ENCODE measurements at regions not wholly inside any gene's neighbourhood (a gene's known extent, or its start where the extent isn't known, plus 50 kb on each side); places are given as distances from the start of the nearest gene placed in this dataset.

- DNase-seq (ENCODE audit: low read depth in 4 of 4, low spot score in 3 of 4): no peak
Measured at GRCh38 chr3:113094337-113095221, 103.8 kb downstream of the GTPBP8 start.

GRCh38 chr3:113096188-113096892, 105.6 kb downstream of the GTPBP8 start:
- no peak for DNase-seq (ENCODE audit: low read depth in 4 of 4, low spot score in 3 of 4)

GRCh38 chr3:113097960-113098447, 107.2 kb downstream of the GTPBP8 start:
- no peak for DNase-seq (ENCODE audit: low read depth in 4 of 4, low spot score in 3 of 4)

GRCh38 chr3:113100063-113100462, 109.3 kb downstream of the GTPBP8 start:
- DNase-seq (ENCODE audit: low read depth in 4 of 4, low spot score in 3 of 4): no peak

DNA sequence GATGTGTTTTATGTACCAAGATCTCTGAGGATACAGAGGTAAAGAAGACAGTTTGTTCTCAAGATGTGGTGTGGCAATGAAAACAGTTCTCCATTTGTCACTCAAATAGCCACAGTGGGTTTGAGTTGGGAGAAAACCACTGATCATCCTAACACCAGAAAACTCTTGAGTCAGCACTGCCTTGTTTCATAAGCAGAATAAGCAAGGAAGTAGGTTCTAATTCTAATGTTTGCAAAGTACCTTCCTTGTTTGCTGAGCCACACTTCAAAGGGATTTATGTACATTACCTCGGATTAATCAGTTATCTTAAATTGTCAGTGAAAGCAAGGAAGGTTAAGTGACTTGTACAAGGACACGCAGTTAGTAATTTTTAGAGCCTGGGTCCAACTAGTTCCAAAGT, 107.8 kb upstream of the BOC start:
- DNase-seq (ENCODE audit: low read depth in 4 of 4, low spot score in 3 of 4): no peak

GRCh38 chr3:113104357-113105092, 106.8 kb upstream of the BOC start:
- no peak for DNase-seq (ENCODE audit: low read depth in 4 of 4, low spot score in 3 of 4)

GRCh38 chr3:113105093-113105449, 106.3 kb upstream of the BOC start:
- DNase-seq (ENCODE audit: low read depth in 4 of 4, low spot score in 3 of 4): no peak

DNA sequence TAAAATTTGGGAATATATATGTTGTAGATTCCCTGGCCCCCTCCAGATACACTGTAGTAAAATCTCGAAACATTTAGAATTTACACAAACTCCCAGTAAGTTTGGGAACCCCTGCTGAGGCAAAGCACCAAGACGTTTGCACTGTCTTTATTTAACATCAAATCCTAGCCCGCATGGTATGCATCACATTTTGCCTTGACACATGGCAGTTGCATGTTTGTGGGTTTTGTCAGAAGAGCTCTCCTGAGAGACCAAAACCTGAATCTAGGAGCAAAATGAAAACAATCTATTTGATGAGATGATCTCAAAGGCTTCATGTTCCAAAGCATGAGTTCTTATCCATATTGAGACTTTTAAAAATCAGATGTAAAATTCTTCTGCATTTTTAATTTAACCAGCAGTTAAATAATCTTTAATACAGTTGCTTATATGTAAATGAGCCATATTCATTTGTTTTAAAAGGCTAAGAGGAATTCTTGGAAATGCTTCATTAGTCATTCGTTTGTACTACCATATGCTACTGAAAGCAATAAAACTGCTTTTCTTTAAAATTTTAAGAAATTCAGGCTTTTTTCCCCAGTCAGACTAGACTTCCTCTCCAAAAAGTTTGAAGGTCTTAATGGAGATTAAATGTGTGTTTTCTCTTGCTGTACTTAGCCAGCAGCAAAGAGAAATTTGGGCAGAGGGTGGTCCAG, 105.2 kb upstream of the BOC start:
- no peak for DNase-seq (ENCODE audit: low read depth in 4 of 4, low spot score in 3 of 4)

DNA sequence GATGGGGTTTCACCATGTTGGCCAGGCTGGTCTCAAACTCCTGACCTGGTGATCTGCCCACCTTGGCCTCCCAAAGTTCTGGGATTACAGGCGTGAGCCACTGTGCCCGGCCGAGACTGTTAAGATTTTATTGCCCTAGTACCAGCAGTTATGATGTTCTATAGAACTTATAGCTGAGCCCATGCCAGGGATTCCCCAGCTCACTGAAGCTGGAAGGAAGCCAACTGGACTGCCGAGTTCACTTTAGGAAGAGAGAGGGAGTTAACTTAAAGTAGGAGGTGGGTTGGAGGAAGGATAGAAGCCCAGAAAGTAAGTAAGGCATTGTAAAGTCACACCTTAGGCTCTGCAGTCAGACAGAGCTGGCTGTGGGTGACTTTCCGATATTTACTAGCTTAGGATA, 101.1 kb upstream of the BOC start:
- no peak for DNase-seq (ENCODE audit: low read depth in 4 of 4, low spot score in 3 of 4)

DNA sequence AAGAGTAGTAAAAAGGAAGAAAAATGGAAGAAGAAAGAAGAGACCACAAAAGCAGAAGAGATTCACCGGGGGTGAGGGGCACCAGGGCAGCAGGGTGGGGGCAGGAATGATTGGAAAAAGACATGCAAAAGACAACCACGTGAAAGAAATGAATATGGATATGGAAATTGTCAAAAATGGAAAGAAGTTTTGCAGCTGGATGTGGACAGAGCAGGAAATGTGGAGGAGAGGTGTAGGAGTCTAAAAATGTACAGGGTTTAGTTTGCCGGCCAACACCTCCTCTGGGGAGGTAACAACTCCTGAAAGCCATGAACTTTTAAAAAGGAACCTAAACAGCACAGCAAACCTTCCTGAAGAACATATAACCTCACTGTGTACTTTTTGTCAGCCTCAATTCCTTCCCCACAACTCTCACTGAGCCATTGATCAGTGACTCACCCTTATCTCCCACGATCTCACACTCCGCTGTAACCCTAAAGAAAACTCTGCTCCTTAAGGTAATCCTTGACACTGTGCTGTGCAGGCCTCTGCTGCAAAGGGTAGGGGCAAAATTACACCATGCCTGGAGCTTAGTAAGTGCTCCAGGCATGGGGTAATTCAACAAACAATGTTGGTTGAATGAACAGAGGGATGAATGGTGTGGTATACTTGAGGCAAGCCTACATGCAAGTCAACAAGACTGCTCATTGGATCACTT, 100.2 kb upstream of the BOC start:
- DNase-seq (ENCODE audit: low read depth in 4 of 4, low spot score in 3 of 4): no peak

DNA sequence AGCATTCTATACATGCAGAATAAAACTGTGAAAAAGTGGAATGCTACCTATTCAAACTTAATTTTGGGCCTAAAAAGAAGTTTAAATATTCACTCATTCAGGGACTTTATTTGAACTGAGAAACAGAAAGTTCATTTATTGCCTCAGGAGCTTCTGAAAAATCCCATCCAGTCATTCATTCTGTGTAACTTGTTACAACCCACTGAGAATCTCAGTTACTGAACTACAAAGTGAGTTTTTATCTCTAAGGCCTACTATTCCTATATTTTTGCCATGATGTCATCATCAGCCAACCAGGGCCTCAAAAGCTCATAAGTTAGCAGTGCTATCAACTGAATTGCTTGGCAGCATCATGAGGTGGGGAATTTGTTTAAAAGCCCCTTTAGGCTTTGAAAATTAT, 98.0 kb upstream of the BOC start:
- DNase-seq (ENCODE audit: low read depth in 4 of 4, low spot score in 3 of 4): no peak

DNA sequence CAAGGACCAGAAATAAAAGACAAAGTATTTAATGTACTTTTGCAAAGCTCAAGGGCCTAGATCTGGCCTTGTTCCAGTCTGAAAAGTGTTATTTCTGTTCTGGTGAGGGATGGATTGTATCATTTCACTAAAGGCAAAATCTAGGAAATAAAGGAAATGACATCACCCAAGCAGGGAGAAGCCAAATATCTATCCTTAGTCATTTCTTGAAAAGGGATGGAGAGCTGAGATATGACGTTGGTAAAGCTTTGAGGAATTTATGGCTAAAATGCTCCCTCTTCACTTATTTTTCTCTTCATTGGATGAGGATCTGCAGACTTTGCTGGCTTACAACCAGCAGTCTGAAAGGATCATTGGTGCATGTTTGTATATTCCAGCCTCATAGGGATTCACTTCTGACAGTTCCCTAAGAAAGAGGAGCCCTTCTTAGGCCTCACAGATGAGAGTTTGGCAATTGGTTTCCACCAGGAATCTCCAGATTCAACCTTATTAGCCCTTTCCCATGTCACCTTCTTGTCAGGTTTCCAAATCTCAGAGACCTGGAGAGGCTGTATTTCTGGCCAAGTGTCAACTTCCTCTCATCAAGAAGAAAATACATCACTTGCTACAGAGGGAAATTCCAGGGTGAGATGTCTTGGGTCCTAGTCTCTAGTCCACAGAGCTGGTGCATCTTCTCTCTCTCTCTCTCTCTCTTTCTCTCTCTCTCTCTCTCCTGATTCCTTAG, 93.7 kb upstream of the BOC start:
- DNase-seq (ENCODE audit: low read depth in 4 of 4, low spot score in 3 of 4): no peak

DNA sequence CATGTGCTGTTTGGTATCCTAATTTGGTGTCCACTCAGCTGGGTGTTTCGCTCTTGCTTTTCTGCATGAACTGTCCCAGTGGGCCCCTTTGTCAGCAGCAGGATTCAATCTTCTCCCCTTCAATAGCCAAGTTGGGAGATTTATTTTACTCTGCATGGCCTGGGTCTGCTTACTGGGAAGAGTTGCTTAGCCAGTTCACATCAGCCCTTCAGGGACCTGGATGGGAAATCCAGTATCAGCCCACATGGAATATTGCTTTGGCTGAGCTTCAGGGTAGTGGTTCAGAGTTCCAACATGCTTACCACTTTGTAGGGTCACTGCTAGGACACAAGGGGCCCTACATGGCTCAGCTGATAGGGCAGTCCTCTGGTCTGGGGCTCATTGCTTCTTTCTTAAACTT, 93.0 kb upstream of the BOC start:
- no peak for DNase-seq (ENCODE audit: low read depth in 4 of 4, low spot score in 3 of 4)

- DNase-seq (ENCODE audit: low read depth in 4 of 4, low spot score in 3 of 4): no peak
Measured at GRCh38 chr3:113124256-113124830, 87.0 kb upstream of the BOC start.

GRCh38 chr3:113125951-113126350, 85.4 kb upstream of the BOC start:
- DNase-seq (ENCODE audit: low read depth in 4 of 4, low spot score in 3 of 4): no peak

DNA sequence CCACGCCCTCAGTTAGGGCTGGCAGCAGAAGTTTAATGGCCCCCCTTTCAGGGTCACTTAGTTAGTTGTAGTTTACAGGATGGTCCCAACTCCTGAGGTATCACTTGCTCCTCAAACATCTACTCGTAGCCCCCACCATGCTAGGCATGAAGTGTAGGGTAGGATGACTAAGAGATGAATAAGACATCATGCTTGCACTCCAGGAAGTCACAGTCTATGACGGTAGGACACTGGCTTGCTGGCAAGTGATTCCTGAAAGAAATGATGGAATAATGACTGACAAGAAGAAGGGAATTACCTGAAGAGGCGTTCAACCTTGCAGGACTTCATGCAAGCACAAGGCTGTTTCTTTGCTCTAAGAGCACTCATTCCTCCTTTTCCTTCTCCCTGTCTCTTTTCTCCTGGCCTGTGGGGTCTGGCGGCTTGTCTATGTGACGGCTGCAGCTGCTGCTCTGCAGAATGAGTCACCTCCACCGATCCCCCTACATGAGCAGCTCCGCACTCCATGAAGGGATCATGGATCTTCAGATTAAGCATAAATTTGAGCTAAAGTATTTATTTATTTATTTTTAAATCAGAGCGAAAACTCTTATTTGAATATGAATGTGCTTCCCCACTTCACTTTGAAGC, 82.9 kb upstream of the BOC start:
- no peak for DNase-seq (ENCODE audit: low read depth in 4 of 4, low spot score in 3 of 4)

DNA sequence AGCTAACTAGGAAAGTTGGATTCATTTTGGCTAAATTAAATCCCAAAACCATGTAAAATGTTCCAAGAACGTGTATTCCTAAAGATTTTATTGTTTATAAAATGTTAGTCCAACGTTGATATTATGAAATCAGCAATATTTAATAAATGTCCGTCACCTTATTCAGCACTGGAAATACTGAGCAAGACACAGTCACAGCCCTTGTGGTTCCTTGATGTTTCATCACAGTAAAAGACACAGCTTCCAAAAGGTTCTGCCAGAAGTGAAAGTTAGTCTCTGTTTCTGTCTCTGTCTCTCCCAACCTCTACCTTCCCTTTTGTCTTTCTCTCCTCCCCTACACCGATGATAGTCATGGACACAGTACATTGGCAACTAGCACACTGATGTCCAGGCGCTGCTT, 82.2 kb upstream of the BOC start:
- DNase-seq (ENCODE audit: low read depth in 4 of 4, low spot score in 3 of 4): no peak

GRCh38 chr3:113132571-113132996, 78.8 kb upstream of the BOC start:
- no peak for DNase-seq (ENCODE audit: low read depth in 4 of 4, low spot score in 3 of 4)

DNA sequence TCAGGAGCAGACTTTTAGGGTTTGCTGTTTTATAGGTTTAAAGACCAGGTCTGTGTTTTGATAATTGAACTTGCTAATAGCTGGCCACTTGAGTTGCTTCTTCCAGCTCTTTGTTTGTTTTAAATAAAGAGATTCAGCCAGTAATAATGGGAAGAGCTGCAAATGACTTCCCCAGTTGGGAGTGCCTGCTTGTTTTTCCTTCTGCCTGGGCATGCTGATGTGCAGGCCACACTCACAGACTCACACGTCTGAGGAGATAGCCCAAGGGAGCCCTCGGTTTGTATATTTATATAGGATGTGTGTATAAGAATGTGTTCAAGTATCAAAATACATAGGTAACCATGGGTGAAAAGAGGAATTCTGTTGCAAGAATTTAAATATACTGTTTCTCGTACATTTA, 78.2 kb upstream of the BOC start:
- no peak for DNase-seq (ENCODE audit: low read depth in 4 of 4, low spot score in 3 of 4)

Data from right renal pelvis (tissue), 4 donors.